8988T (cell line): ENCODE measurements at regions not wholly inside any gene's neighbourhood (a gene's known extent, or its start where the extent isn't known, plus 50 kb on each side); places are given as distances from the start of the nearest gene placed in this dataset.
A peak's percentile ranks its signal among the peaks of the same experiment; 100 is the strongest.

Source experiments
- DNase-seq: peaks from one replicate; pipeline ENCODE4 v3.0.0; 2011

DNA sequence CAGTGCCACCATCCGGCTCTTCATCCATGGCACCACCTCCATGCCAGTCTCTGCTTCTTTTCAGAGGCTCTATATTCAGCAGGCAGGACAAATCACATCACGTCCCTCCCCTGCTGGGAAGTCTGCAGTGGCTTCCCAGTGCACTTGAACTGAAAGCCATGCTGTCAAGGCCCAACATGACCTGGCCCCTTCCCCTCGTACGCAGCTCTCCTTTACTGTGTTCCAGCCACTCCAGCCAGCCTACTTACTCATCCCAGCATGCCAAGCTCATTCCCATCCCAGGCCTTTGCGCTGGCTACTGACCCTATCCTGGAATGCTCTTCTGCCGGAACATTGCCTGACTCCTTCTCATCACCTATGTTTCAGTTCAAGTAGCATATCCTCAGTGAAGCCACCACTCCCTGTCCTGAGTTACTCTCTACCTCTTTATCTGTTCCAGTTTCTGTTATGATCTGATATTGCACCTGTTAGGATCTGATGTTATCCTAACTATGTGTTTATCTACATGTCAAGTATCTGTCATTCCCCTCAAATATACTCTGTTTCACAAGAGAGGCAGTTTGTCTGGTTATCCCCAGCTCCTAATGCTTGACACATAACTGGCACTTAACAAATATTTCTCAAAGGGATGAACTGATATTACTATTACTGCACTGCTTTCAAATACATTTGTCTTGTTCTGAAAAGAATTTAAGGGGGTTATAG lies 101.2 kb upstream of the F3 start:
- no peak for DNase-seq

DNA sequence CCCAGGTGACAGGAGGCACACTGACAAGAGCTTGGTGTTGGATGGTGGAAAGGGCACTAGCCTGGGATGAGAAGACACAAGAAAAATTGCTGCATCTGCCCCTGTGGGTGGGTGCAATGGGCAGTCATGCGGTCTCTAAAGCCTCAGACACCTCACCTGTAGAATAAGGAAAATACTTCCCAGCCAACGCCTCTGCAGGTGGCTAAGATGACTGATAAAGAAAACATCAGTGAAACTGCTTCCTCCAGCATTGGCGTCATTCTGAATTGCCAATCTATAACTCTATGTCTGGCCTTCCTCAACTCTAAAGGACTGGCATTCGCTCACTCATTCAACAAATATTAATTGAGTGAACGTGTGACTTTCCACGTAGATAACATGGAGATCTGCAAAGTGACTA lies 100.4 kb upstream of the F3 start:
- DNase-seq, result no peak

DNA sequence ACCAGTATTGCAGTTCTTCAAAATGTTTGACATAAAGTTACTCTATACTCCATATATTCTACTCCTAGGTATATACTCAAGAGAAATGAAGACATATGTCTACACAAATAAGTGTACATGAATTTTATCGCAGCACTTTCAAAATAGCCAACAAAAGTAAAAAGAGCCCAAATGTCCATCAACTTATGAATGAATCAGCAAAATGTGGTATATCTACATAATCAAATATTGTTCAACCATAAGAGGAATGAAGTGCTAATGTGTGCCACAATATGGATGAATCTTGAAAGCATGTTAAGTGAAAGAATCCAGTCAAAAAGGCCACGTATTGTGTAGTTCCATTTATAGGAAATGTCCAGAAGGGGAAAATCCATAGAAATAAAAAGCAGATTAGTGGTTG lies 98.6 kb upstream of the F3 start:
- no peak for DNase-seq

DNA sequence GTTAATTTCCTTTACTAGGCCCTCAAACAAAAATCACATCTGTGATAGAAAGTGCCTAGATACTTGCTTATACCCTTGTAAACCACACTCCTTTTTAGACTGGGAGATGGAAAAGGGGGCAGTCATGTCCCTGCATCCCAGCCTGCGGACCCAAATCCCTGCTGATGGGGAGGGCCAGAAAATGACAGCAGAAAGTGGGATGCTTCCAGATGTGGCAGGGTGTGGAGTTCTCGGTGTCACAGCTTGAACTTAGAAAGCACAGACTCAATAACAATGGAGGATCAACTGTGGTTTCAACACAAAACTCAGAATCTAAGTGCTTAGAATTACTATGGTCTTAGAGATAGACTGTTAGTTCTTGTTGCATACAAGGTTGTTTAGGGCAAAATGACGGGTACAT lies 95.6 kb upstream of the F3 start:
- no peak for DNase-seq

DNA sequence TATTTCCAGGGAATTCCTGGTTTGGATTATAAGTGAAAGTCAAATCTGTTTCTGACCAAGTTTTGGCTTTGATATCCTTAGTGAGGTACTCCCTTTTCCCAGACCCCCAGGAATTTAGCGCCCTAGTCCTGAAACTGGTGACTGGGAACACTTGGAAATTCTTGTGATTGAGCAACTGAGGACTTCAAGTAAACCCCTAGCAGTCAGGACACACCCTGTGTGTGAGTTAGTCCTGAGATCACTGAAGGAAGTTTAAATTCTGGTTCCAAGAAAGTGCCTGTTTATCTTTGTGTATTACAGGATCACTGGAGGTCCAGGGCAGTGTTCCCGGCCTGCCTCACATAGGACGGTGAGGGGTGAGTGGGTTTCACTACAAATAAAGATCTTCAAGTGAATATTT lies 95.1 kb upstream of the F3 start:
- DNase-seq, result no peak

DNA sequence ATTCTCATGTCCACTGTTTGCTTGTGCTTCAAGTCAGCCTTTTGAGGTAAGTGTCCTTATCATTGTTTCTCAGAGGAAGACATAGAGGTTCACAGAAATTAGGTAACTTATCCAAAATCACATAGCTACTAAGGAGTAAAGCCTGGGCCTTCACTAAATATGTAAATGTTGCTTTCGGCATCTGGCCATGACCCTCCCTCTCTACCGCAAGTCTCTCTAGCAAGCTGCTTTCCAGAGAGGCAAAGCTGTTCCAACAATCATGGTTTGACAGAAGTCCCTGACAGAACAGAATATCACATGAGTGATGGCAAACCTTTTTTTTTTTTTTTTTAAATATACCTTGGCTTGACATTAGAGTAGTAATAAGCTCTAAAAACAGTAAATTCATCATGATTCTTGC lies 94.5 kb upstream of the F3 start:
- no peak for DNase-seq

DNA sequence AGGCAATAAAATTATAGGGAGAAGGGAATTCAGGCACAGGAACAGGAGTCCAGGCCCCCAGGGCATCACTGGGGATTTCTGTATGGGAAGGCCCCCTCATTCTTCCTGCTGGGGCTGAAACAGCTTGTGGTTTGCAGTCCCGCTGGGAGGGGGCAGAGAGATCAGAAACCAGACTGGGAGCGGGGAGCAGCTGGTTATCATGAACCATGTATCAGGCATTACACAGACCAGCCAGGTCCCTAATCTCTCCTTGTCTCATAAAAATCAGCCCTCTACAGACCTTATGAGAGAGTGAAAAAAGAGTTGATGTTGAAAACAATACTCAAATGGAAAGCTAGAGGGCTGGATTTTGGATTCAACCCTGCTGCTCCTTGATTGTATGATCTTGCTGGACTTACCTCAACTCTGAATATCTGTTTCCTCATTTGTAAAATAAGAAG lies 93.4 kb upstream of the F3 start:
- no peak for DNase-seq

DNA sequence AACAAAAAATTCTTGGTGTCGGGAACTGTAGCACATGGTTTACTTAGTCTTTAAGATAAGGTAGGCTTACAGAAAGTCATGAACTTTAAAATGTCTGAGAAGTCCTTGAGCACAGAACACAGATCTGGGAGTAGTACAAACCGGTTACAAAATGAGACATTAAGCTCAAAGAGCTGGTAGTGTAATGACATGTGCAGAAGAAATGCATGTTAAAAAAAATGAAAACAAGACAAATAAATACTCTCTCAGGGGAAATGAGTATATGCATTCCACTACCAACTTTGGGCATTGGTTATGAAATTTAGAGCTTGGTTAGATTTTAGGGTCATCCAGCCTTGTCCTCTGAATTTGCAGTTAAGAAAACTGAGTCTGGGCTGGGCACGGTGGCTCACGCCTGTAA lies 91.5 kb upstream of the F3 start:
- DNase-seq, result no peak

DNA sequence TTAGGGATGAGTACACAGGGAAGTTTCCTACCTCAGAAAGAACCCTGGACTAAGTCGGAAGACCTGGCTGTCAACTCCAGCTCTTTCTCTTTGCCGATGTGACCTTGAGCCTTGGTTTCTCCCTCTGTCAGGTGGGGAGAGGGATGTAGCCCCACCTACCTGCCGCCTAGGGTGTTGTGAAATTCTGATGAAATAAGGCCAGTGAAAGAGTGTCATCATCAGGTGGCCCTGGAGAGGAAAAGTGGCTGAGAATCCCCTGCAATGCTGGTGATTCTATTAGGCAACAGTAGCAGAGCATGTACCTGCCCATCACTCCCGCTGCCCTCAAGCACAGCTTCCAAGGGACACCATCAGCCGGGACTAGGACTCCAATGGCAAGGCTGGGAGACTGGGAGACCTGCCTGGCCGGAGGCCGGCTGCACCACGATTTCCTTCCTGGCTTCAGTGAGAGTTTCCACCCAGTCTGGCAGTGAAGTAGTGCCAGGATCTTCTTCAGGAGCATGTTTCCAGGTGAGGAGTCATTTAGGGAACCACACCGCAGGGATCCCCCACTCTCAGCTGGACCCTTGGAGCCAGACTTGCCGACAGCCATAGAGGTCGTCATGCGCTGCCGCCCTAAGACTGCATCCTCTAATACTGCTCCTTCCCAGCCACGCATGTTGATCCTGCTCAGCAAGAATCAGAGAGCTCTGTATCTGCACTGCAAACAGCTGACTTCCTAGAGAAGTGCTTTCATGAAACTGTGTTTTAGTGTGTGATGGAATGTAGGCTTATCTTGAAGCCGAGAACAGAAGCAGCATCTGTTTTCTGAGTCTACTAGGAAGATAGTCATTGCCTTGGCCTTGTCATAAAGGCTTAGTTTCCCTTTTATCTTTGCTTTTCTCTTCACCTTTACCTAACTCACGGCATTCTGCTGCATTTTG lies 88.0 kb upstream of the F3 start:
- DNase-seq, result no peak

DNA sequence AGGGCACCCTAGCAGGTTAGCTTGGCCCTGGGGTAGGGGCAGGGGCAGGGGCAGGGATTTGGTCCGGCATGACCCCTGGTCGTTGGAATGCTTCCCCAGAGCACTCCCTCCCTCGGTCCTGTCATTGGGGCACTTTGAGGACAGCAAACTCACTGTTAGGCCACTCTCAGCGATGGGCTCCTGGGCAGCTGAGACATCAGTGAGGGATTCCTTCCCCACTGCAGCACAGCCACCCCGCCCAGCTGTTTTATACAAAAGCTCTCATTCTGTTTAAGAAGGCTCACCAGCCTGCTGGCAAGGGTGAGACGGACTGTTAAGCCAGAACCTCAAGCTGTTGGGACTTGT lies 86.9 kb upstream of the F3 start:
- no peak for DNase-seq

DNA sequence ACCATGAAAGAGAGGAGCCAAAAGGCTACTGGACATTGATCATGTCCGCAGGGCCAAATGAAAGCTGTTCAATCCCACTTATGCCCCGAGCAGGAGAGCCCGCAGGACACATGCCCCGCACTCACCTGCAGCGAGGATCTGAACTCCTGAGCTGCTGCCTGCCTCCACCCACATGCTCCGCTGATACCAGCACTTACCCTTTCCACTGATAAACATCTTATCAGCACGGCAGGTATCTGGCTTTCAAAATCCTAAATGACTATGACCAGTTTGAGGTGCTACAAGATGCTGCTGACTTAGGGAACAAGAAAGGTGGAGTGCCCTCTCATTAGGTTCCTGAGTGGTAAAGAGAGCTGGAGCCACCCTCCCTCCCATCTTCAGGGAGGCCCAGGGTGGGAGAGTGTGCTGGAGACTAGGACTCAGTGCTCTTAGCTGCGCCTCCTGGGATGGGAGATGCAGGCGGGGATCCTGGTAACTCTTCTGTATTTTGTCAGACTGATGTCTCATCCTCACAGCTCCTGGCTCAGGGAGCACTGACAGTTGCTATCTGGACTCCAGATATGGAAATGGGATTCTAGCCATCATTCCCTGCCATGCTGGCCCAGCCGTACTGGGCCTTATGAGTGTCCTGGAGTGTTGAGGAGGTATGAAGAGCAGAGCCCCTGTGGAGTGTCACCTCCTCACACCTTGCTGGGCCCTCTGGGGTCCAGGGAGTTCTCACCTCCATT lies 86.4 kb upstream of the F3 start:
- DNase-seq, result no peak

DNA sequence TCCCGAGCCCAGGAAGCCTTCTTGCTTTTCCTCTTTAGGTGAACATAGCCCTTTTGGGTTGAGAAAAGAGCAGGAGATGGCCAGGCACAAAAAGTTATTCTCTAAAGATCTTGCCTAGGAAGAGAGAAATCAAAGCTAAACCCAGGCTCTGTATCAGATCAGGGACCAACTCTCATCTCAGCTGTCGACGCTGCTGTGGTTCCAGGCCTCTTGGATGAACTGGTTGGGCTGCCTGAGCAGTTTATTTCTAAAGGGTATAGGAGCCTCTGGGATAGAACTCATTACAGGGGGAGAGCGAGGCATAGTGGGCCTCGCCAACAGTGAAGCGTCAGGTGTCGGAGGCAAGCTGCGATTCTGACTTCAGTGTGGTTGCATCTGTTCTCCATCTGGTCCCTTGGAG lies 82.6 kb upstream of the F3 start:
- no peak for DNase-seq

DNA sequence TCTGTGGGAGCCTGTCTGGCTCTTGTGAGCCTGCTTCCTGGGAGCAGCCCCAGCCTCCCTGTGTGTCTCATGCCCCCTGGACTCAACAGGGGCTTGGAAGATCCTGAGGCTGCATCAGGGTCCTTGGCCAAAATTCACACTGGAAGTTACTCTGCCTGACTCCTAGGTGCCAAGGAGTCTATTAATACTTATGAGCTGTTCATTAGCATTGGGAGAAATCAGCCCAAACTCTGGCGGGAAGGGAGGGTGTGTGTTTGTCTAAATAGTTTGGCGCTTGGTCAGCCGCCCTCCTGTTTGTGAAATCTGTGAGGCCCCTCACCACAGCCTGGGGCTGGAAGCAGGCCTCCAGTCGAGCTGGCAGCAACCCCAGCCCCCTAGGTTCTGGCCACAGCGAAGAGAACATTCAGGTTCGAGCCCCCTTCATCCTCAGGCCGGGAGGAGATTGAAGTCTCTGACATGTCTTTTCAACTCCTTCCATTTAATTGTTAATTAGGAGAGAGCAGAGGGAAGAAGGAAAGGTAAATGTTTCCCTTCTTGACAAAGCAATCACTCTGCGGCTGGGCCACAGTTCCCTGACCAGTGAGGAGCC lies 82.1 kb upstream of the F3 start:
- DNase-seq, result no peak

DNA sequence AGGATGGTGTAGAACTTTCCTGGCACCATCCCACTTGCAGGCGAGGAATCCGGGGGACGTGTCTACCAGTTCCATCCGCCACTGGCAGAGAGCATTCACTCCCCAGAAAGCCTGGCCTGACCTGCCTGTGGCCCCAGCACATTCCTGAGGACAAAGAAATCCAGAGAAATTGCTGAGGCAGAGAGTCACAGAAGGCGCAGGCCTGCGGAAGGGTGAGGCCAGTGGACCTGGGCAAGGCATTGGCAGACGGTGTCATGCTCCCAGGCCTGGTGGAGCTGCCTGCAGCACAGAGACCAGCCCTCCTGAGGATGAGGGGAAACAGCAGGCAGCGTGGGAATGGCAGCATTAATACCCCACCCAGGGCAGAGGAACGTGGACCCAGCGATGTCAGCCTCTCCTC lies 81.2 kb upstream of the F3 start:
- peak; percentile 34 for DNase-seq

DNA sequence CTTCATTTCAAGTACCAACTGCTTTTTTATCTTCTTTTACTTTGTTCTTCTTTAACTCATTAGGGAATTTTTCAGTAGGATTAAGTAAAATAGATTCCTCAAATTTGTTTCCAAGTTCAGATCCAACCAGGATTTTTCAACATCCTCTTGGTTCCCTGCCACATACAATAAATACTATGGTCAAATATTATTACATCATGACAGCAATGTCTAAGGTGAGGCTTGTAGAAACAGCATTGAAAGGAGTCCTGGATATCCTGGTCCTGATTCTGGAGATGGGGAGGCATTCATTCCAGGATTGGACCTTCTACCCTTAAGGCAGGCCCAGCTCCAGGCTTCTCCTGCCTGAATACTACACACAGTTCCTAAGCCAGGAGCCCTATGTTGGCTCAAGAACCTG lies 80.2 kb upstream of the F3 start:
- no peak for DNase-seq

DNA sequence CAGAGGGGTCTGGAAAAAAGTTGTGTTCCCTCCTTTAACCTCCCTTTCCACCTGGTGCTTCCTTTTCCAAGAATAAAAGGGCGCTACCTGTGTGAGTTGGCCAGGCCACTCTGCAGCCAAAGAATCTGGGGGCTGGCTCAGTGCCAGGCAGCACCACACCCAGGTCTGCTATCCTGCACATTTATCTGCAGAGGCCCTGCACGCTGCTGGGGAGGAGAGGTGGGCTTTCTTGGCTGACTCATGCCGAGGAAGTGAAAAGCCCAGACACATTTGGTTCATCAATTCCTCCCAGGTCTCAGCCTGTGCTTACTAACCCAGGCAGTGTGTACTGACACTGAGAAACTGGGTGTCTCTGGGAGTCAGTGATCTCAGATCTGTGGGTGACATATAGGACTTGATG lies 79.8 kb upstream of the F3 start:
- DNase-seq, result no peak

DNA sequence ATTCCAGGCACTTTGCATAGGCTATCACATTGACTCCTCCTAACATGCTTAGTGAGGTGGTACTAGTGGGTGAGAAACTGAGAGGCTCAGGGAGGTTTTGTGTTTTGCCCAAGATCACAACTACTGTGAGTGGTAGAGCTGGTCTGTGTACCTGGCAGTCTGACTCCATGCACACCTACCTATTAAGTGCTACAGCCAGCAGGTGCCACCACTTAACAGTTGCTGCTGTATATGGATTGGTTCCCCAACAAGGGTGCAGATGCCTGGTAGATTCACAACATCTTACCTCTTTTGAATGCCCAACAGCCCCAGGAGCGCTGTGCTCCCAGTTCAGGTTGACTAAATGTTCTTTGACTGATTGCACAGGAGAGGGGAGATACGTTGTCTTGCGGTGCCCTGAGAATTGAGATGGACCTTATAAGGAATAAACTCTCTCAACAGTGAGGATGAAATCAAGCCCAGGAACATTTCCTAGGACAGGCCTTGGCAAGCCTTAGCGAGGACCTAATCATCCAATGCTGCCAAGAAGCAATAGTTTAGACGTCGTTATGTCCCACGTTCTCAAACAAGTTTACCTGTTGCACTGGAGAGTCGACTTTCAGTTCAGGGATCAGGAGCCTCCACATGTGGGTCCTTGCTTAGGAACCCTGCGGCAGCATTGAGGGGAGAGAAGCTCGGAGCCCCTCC lies 78.9 kb upstream of the F3 start:
- DNase-seq, result no peak

DNA sequence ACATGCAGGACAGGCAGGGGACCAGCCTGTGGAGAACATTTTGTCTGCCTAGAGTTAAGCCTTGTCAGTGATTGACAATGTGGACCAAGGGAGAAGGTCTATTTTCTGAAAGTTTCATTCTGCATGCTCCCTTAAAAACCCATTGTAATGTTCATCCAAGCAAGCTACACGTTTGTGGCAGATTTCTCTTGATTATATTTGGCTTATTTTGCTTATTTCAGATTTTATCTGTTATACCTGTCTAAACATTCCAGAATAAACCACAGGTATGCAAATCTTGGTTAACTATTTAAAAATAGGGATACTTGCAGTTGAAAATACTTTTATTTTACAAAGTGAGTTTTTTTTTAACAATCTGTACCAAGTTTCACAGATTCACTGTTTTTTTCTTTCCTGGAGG lies 78.2 kb upstream of the F3 start:
- DNase-seq, result no peak

DNA sequence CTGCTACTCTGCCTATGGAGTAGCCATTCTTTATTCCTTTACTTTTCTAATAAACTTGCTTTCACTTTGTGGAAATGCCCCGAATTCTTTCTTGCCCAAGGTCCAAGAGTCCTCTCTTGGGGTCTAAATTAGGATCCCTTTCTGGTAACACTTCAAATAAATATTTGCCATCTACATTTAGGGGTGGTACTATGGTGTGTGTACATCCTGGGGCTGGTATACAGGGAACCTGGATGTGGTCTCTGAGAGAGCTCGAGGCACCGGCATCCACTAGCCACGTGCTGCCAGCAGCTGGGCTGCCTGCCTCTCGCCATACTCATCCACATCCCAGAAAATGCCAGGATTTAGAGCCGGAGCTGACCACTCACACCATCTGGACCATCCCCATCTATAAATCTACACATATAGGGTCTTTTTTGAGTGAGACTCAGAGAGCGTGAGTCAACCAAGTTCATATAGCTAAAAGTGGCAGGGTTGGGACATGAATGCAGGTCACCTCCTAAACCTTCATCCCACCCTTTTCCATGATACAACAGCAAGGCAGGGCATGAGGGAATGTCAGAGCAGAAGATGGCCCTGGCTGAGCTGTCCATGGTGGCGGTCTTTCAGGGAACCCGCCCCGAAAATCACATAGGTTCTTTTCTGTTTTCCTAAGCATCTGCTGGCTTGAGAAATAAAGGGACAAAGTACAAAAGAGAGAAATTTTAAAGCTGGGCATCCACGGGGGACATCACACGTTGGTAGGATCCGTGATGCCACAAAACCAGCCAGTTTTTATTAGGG lies 76.6 kb upstream of the F3 start:
- no peak for DNase-seq

DNA sequence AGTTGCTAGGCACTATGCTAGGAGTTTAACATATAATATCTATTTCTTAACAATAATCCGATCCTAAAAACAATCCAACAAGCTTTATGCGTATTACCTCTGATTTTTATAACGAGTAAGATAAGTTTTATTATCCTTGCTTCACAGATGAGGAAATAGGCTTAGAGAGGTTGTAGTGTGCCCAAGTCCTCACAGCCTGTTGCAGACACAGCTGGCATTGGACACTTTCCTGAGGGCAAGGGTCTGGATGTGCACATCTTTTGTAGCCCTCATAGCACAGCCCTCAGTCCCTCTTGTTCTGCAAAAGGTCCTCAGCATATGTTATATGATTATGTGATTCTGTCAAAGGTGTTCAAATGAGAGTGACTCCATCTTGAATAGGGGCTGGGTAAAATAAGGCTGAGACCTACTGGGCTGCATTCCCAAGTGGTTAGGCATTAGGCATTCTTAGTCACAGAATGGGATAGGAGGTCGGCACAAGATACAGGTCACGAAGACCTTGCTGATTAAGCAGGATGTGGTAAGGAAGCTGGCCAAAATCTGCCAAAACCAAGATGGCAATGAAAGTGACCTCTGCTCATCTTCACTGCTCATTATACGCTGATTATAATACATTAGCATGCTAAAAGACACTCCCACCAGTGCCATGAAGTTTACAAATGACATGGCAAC lies 75.7 kb upstream of the F3 start:
- no peak for DNase-seq

DNA sequence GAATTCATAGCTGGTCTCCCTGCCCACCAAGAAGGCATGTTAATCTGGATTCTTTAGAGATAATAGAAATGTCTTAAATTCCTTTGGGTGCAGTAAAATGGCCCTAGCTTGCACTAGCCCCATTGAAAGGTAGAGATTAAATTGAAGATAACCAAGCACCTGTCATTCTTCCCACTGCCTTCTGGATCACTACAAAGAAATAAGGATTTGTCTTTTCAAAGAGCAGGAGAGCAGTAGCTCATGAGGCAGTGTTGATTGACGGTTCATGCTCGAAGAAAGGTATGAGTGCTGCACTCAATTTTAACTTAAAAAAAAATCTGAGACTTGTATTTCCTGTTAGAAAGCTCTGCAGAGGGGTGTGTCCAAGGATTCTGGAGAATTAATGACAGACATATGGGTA lies 74.9 kb upstream of the F3 start:
- no peak for DNase-seq

DNA sequence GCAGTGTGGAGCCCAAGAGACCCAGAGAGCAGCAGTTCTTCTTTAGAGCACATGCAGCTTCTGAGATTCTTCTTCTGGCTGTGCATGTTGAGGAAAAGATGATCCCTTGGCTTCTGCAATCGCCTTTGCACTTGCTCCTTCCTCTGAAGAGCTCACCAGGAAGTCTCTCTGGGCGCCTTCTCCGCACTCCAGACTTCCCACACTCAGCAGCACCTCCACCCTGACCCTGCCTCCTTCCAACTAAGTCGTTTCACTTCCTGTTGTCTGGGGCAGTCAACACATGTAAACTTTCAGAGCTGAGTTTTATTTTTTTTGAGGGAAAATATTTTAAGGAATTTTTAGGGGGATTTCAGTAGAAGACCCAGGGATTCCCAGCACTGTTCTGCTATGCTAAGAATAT lies 73.4 kb upstream of the F3 start:
- no peak for DNase-seq
